Ramos (cell line): ENCODE measurements at regions not wholly inside any gene's neighbourhood (a gene's known extent, or its start where the extent isn't known, plus 50 kb on each side); places are given as distances from the start of the nearest gene placed in this dataset.
"Not testable (repeated sequence)": the region's sequence is repeated elsewhere in the genome, so short reads cannot be mapped to it uniquely, and the experiment has no call there.

Source experiments
- in situ Hi-C: fragments of 300-500 bp; cut with MboI; formaldehyde crosslinking; loops from one replicate; pipeline ENCODE4 v1.14.3; 2022; ENCODE audit warnings: low sequenced_read_pairs; ENCODE audit not compliant: unreplicated experiment

GRCh38 chr5:17816944-17817343, 182.7 kb downstream of the TAF11L14 start:
- in situ Hi-C loops, result no loop called here

DNA sequence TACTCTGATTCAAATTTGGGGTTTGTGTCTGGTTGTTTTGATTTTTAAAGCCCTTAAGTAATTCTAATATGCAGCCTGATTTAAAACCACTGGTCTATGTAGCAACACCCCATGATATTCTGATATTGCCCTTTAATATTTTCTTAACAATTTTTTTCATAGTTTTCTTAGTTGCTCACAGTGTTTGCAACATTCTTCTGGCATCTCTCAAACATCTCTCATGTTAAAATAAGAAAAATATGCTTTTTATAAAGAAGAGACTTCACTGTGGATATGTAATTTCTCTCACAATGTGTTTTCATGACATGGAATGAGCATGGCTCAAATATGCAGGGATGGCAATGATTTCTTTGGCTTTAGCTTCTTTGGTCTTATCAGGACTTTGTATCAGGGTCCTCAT, 183.7 kb downstream of the TAF11L14 start:
- in situ Hi-C loops, result no loop called here

- in situ Hi-C loops, result no loop called here
Observed at GRCh38 chr5:17819783-17820182, 185.5 kb downstream of the TAF11L14 start.

- in situ Hi-C loops, result no loop called here
Observed at GRCh38 chr5:17828681-17829080, 194.4 kb downstream of the TAF11L14 start.

DNA sequence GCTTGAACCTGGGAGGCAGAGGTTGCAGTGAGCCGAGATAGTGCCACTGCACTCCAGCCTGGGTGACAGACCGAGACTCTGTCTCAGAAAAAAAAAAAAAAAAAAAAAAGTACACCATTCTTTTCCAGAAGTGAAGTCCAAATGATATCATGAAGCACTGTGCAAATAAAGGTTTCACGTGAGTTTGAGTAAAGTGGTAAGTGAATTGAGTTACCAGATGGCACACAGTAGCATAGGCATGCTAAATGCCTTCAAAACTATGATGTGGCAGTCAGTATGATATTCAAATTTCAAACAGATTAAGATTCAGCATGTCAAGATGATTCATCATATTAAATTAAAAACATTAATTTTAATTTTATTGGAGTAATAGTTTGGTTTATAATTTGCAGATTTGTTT, 195.2 kb downstream of the TAF11L14 start:
- in situ Hi-C loops, result no loop called here

- in situ Hi-C loops, result no loop called here
Observed at GRCh38 chr5:17831279-17831678, 197.0 kb downstream of the TAF11L14 start.

DNA sequence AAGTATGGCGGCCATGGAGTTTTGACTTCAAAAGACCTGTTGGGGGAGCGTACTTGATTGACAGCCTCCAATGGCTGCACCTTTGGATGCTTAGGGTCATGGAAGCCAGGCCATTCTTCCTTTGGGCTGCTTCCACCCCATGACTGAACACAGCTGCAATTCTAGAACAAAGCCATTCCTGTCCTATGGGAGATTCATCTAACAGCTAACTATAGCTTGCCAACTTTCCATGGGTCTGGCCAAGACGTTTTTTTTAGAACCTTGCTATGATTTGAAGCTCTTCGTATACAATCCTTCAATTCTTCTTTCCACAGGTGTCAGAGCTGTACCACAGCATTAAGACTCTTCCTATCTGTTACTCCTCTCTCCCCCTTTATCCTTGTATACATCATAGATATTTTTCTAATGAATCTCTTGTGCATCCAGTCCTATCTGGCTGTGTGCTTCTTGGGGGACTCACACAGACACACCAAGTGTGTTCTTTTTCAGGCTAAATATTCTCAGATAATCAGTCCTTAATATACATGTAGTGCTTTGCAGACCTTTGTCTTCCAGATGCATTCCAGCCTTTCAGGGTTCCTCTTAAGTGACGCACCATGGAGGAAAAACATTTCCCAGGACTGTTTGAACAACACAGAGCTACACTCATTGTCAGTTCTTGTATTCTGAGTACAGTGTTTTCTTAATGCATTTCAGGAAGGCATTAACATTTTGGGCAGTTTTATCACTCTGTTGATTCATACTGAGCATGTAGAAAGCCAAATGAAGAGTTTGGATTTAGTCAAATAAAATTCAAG, 198.9 kb downstream of the TAF11L14 start:
- in situ Hi-C loops, result no loop called here

- in situ Hi-C loops, result no loop called here
Observed at GRCh38 chr5:17837757-17838156, 203.5 kb downstream of the TAF11L14 start.

GRCh38 chr5:17838469-17838868, 204.2 kb downstream of the TAF11L14 start:
- in situ Hi-C loops, result no loop called here

- in situ Hi-C loops, result no loop called here
Observed at GRCh38 chr5:17839848-17840247, 205.6 kb downstream of the TAF11L14 start.

DNA sequence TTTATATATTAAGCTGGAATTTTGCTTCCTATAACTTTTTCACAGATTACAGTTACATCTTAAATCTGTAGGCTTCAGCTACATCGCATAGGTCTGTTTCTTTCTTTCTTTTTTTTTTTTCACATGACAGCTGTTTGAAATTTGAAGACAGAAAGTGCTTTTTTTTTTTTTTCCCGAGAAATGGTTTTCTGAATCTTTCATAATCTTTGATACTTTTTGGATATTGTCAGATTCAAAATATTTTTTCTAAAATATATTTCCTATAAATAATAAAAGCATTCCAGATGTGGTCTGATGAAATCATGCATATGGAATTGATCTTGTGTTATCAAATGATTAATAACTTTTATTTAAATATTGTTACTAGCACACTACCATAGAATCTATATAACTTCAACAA, 212.2 kb downstream of the TAF11L14 start:
- in situ Hi-C loops, result no loop called here

GRCh38 chr5:17847286-17847685, 213.0 kb downstream of the TAF11L14 start:
- in situ Hi-C loops, result no loop called here

DNA sequence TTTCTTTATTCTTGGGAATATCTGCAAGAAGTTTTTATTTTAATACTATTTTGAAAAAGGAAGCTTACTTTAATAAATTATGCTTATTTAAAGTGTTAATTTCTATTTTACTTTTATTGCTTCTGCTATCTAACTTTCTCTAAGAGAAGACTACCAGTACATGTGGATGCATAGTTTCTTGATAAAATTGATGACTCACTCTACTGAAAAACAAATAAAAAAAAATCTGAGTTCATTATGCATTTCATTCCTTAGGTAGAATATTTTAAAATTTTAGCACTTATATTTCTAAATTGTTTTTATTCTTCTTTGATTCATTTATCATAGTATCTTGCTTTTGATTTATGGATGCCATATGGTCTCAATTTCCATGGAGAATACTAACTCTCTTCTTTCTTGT, 217.9 kb downstream of the TAF11L14 start:
- in situ Hi-C loops, result no loop called here

DNA sequence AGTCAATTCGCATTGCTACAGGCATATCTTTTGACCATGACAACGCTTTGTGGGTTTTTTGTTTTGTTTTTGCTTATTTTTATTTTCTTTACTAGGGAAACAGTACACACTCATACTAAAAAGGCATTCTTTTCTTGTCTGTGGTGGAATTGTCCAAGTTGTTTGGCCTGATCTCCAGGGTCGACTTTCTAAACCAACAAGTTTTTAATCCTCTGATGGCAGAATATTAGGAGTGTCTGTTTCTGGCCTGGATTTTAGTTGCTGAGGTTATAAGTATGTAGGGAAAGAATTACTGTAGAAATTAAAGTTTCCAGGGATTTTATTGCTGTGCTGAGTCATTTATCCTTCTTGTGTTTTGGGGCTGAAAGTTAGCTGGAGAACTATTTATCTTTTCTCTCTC, 218.5 kb downstream of the TAF11L14 start:
- in situ Hi-C loops, result no loop called here

DNA sequence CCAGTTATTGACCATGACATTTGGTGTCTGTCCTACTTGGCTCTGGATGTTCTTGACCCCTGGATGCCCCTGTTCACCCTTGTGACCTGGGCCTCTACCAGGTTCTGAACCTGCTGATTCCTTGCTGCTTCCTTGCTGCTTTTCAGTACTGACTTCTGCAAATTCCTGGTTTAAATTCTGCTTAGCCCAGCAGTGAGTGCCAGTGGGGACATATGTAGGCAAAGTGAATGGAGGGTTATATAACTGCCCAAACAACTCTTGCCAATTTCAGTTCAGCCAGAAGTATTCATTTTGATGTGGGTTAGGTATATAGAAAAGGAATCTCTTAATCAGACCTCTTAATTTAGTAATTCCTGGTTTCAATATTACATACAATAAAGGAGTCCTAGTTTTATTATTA, 220.6 kb downstream of the TAF11L14 start:
- in situ Hi-C loops, result no loop called here

DNA sequence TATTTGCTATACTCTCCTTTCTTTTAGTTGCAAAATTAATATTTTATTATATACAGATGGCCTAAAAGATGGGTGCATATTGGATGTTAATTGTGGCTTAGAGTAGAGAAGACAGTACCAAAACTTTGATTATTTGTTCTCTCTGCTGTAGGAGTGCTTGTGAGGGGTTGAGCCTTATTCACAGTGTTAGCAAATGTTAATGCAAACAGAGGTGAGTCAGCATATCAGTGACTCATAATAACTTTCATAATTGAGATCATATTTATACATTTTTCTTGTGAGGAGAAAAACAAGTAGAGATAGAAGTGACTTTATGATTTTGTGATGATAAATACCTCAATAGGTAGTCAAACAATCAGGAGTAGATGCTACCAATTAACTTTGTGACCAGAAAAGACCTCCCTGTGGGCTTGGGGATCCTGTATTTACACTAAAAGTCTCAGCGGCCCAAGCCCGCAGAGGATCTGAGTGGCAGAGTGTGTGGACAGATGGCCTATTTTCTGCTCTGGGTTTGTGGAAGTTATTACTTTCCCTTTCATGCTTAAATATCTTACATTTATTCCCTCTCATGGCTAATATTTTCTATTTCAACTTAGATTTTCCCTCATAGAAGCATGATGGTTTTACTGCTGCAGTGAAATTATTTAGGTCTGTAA, 226.5 kb downstream of the TAF11L14 start:
- in situ Hi-C loops, result no loop called here

GRCh38 chr5:17864903-17865302, 230.6 kb downstream of the TAF11L14 start:
- in situ Hi-C loops, result not testable (repeated sequence)

DNA sequence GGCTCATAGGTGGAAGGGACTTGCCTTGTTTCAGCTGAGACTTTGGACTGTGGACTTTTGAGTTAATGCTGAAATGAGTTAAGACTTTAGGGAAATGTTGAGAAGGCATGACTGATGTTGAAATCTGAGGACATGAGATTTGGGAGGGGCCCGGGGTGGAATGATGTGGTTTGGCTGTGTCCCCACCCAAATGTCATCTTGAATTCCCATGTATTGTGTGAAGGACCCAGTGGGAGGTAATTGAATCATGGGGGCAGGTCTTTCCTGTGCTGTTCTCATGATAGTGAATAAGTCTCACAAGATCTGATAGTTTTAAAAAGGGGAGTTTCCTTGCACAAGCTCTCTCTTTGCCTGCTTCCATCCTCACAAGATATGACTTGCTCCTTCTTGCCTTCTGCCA, 231.7 kb downstream of the TAF11L14 start:
- in situ Hi-C loops, result not testable (repeated sequence)

- in situ Hi-C loops, result no loop called here
Observed at GRCh38 chr5:17872204-17872603, 237.9 kb downstream of the TAF11L14 start.

GRCh38 chr5:17878541-17878940, 244.3 kb downstream of the TAF11L14 start:
- in situ Hi-C loops, result no loop called here

DNA sequence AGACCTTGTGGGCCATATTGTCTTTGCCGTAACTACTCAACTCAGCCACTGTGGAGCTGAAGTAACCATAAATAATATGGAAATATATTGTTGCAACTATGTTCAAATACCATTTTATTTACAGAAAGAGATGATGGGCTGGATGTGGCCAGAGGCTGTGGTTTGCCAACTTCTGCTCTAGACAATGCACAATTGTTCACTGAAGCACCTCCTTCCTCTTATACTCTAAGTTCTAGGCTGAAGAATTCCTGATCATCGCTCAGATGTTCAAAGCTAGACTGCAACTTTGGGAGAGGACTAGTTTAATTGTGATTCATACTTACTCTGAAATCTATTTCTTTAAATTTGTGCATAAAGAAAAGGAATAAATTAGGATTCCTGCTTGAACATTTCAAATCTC, 245.0 kb downstream of the TAF11L14 start:
- in situ Hi-C loops, result no loop called here

GRCh38 chr5:17880869-17881268, 246.6 kb downstream of the TAF11L14 start:
- in situ Hi-C loops, result no loop called here
